ENCODE measurements at regions not wholly inside any gene's neighbourhood (a gene's known extent, or its start where the extent isn't known, plus 50 kb on each side); places are given as distances from the start of the nearest gene placed in this dataset.
"Not testable (repeated sequence)": the region's sequence is repeated elsewhere in the genome, so short reads cannot be mapped to it uniquely, and the experiment has no call there.

DNA sequence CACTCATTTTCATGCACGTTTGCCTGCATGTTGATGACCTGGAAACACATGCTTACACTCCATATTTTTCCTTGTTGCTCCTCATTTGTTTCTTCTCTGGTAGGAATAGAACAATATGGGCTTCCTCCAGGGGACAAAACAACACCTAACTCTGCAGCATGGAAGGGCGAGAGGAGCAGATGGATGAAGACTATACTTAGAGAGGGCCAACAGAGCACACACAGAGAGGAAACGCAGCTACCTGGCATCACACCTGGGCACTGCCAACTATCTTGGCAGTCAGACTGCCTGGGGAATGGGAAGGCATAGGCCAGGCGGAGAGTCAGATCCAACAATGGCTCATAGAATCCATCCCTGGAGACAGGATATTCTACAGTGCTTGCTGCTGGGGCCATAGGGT, 290.9 kb downstream of the CD83 start:
- H3K36me3 ChIP-seq: no peaks in the 10 kb centered on the region
- 83 to 95% (median 90%) methylated on average over 4 of the region's 4 CpGs for WGBS, 5 donors
- H3K27me3 ChIP-seq: no peaks in the 10 kb centered on the region
- H3K4me3 ChIP-seq: no peak overlapping the region
- no peak for DNase-seq
- no peaks in the 10 kb centered on the region for H3K4me1 ChIP-seq
- H3K9me3 ChIP-seq: no peaks in the 10 kb centered on the region
- no peak for TF ChIP-seq POLR2AphosphoS5 (IDR thresholded peaks at IDR 0.05)
- TF ChIP-seq, protein P1, sequence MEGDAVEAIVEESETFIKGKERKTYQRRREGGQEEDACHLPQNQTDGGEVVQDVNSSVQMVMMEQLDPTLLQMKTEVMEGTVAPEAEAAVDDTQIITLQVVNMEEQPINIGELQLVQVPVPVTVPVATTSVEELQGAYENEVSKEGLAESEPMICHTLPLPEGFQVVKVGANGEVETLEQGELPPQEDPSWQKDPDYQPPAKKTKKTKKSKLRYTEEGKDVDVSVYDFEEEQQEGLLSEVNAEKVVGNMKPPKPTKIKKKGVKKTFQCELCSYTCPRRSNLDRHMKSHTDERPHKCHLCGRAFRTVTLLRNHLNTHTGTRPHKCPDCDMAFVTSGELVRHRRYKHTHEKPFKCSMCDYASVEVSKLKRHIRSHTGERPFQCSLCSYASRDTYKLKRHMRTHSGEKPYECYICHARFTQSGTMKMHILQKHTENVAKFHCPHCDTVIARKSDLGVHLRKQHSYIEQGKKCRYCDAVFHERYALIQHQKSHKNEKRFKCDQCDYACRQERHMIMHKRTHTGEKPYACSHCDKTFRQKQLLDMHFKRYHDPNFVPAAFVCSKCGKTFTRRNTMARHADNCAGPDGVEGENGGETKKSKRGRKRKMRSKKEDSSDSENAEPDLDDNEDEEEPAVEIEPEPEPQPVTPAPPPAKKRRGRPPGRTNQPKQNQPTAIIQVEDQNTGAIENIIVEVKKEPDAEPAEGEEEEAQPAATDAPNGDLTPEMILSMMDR (IDR thresholded peaks at IDR 0.05): no peak
- TF ChIP-seq EP300 (IDR thresholded peaks at IDR 0.05): no peak
- no peak for TF ChIP-seq POLR2A (IDR thresholded peaks at IDR 0.05)
- no peak overlapping the region for H3K27ac ChIP-seq
- intact Hi-C loops (cut with DNase I; ENCODE audit: low total_unique reads): no loop called here

DNA sequence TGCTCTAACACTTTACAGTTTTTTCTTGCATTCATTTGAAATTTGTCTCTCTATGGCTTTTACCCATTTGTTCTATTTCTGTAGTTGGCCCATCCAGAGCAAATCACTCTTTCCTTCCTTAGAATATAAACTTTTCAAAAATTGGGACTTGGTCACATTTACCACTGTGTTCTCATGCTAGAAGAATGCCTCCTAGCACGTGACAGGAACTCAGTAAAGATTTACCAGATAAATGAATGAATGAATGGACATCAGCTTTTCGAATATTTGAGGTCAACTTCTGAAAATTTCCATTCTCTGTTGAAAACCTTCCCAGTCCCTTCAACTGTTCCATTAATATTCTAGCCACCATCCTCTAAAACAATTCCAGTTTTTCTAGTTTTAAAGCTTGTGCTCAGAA, 294.5 kb downstream of the CD83 start:
- no peak for DNase-seq
- intact Hi-C loops (cut with DNase I; ENCODE audit: low total_unique reads): no loop called here
- Histone ChIP-seq H3K4me1 (no peaks in the 10 kb centered on the region), H3K9me3 (no peaks in the 10 kb centered on the region), H3K27ac (no peak overlapping the region), H3K4me3 (no peak overlapping the region), H3K27me3 (no peaks in the 10 kb centered on the region), H3K36me3 (no peaks in the 10 kb centered on the region)
- 71 to 86% (median 84%) methylated on average over 2 of the region's 2 CpGs for WGBS, 5 donors
- TF ChIP-seq POLR2AphosphoS5 (IDR thresholded peaks at IDR 0.05): no peak
- TF ChIP-seq, protein P1 (IDR thresholded peaks at IDR 0.05): no peak
- TF ChIP-seq POLR2A (IDR thresholded peaks at IDR 0.05): no peak
- no peak for TF ChIP-seq EP300 (IDR thresholded peaks at IDR 0.05)

DNA sequence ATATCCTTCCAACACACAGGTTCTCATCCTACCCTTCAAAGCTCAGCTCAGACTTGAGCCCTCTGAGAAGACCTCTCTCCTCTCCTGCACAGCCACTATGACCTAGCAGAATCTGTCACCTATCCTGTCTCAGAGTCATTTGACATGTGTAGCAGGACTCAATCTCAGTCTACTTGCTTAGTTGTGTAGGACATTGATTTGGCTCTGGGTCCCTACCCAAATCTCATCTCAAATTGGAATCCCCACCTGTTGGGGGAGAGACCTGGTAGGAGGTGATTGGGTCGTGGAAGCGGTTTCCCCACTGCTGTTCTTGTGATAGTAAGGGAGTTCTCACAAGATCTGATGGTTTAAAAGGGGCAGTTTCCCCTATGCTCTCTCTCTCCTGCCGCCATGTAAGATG, 297.9 kb downstream of the CD83 start:
- no peak overlapping the region for H3K27ac ChIP-seq
- intact Hi-C loops (cut with DNase I; ENCODE audit: low total_unique reads): no loop called here
- 93 to 96% (median 96%) methylated on average over 3 of the region's 3 CpGs for WGBS, 5 donors
- no peaks in the 10 kb centered on the region for H3K36me3 ChIP-seq
- no peak overlapping the region for H3K4me3 ChIP-seq
- no peaks in the 10 kb centered on the region for H3K4me1 ChIP-seq
- H3K27me3 ChIP-seq: no peaks in the 10 kb centered on the region
- no peak for DNase-seq
- TF ChIP-seq POLR2AphosphoS5 (IDR thresholded peaks at IDR 0.05) (no peak), EP300 (IDR thresholded peaks at IDR 0.05) (no peak)
- no peaks in the 10 kb centered on the region for H3K9me3 ChIP-seq

DNA sequence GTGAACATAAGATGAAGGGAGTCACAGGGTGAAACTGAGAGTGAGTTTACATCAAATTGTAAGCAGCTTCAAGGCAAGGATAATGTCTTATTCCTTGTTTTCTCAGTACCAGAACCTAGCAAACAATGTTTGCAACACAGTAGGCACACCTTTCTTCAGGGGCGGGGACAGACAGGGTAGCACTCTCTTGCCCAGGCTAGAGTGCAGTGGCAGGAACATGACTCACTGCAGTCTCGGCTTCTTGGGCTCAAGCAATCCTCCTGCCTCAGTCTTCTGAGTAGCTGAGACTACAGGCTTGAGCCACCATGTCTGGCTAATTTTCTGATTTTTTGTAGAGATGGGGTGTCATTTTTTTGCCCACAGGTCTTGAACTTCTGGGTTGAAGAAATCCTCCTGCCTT, 299.8 kb downstream of the CD83 start:
- Histone ChIP-seq H3K27me3 (no peaks in the 10 kb centered on the region), H3K9me3 (no peaks in the 10 kb centered on the region), H3K4me1 (no peaks in the 10 kb centered on the region), H3K4me3 (no peak overlapping the region), H3K27ac (no peak overlapping the region), H3K36me3 (no peaks in the 10 kb centered on the region)
- 73 to 95% (median 83%) methylated on average over 2 of the region's 2 CpGs for WGBS, 5 donors
- TF ChIP-seq POLR2AphosphoS5 (IDR thresholded peaks at IDR 0.05) (no peak), POLR2A (IDR thresholded peaks at IDR 0.05) (no peak), EP300 (IDR thresholded peaks at IDR 0.05) (no peak)
- TF ChIP-seq, protein P1 (IDR thresholded peaks at IDR 0.05): no peak
- no peak for DNase-seq
- intact Hi-C loops (cut with DNase I; ENCODE audit: low total_unique reads): no loop called here

DNA sequence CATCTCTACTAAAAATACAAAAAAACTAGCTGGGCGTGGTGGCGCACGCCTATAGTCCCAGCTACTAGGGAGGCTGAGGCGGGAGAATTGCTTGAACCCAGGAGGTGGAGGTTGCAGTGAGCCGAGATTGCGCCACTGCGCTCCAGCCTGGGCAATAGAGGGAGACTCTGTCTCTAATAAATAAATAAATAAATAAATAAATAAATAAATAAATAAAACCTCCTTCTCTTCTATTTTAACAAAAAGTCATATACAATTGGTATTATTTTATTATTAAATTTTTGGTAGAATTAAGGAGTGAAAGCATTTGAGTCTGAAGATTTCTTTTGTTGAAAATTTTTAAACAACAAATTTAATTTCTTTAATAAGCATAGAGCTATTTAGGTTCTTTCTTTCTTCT, 301.7 kb downstream of the CD83 start:
- 82 to 98% (median 86%) methylated on average over 7 of the region's 7 CpGs for WGBS, 5 donors
- intact Hi-C loops (cut with DNase I; ENCODE audit: low total_unique reads); H3K4me3 ChIP-seq: not testable (repeated sequence)

More for the DNA sequence above, 301.7 kb downstream of the CD83 start:
- not testable (repeated sequence) for DNase-seq, H3K4me1 ChIP-seq, H3K27ac ChIP-seq, H3K9me3 ChIP-seq, H3K36me3 ChIP-seq, H3K27me3 ChIP-seq
